GM21576 (cell line): ENCODE measurements at regions not wholly inside any gene's neighbourhood (a gene's known extent, or its start where the extent isn't known, plus 50 kb on each side); places are given as distances from the start of the nearest gene placed in this dataset.

Experiments used
- ATAC-seq: cut with Tn5 transposase; IDR thresholded peaks from one replicate; pipeline ENCODE4 v1.9.1; 2021; ENCODE audit warnings: mild to moderate bottlenecking, moderate library complexity; ENCODE audit not compliant: unreplicated experiment

GRCh38 chr1:72579629-72580028 lies 297.3 kb upstream of the NEGR1 start:
- no peak for ATAC-seq

- ATAC-seq = no peak
Measured at GRCh38 chr1:72570815-72571214, 288.5 kb upstream of the NEGR1 start.

- ATAC-seq = peak; percentile 75
Measured at GRCh38 chr1:72568113-72568512, 285.8 kb upstream of the NEGR1 start.

- ATAC-seq = no peak
Measured at GRCh38 chr1:72567521-72567920, 285.2 kb upstream of the NEGR1 start.

GRCh38 chr1:72564749-72565148 lies 282.4 kb upstream of the NEGR1 start:
- no peak for ATAC-seq

- ATAC-seq = no peak
Measured at GRCh38 chr1:72557446-72558049, 275.2 kb upstream of the NEGR1 start.

- ATAC-seq = no peak
Measured at GRCh38 chr1:72547412-72547811, 265.1 kb upstream of the NEGR1 start.

- ATAC-seq = no peak
Measured at GRCh38 chr1:72540674-72541073, 258.3 kb upstream of the NEGR1 start.

- no peak for ATAC-seq
Measured at GRCh38 chr1:72535470-72535869, 253.1 kb upstream of the NEGR1 start.

- ATAC-seq = no peak
Measured at GRCh38 chr1:72530646-72531045, 248.3 kb upstream of the NEGR1 start.

- no peak for ATAC-seq
Measured at GRCh38 chr1:72526926-72527325, 244.6 kb upstream of the NEGR1 start.

GRCh38 chr1:72524021-72524420 lies 241.7 kb upstream of the NEGR1 start:
- ATAC-seq = no peak

- ATAC-seq = no peak
Measured at GRCh38 chr1:72521659-72522058, 239.3 kb upstream of the NEGR1 start.

- ATAC-seq = no peak
Measured at GRCh38 chr1:72516826-72517225, 234.5 kb upstream of the NEGR1 start.

- no peak for ATAC-seq
Measured at GRCh38 chr1:72516264-72516663, 233.9 kb upstream of the NEGR1 start.

GRCh38 chr1:72498371-72498770 lies 216.0 kb upstream of the NEGR1 start:
- ATAC-seq = no peak

GRCh38 chr1:72489801-72490200 lies 207.5 kb upstream of the NEGR1 start:
- no peak for ATAC-seq

GRCh38 chr1:72485801-72486200 lies 203.5 kb upstream of the NEGR1 start:
- ATAC-seq = no peak

GRCh38 chr1:72483846-72484357 lies 201.6 kb upstream of the NEGR1 start:
- no peak for ATAC-seq

GRCh38 chr1:72482736-72483413 lies 200.5 kb upstream of the NEGR1 start:
- ATAC-seq = no peak

GRCh38 chr1:72481420-72481970 lies 199.2 kb upstream of the NEGR1 start:
- no peak for ATAC-seq

GRCh38 chr1:72466376-72466775 lies 184.0 kb upstream of the NEGR1 start:
- no peak for ATAC-seq
